ENCODE measurements at regions not wholly inside any gene's neighbourhood (a gene's known extent, or its start where the extent isn't known, plus 50 kb on each side); places are given as distances from the start of the nearest gene placed in this dataset.

GRCh38 chr17:73998249-73998648 is 205.2 kb upstream of the RPL38 start:
- ATAC-seq: 0 out of 2 replicates have a peak, but pooled peaks have one; percentile 27
- H3K27ac ChIP-seq (ENCODE audit: low read length): no peak overlapping the region
- H3K4me1 ChIP-seq (ENCODE audit: control insufficient read depth, insufficient read depth, low read length): no peaks in the 10 kb centered on the region
- peaks cover 3% of the 10 kb centered on the region; the same call in 1 of the 2 replicates for H3K27me3 ChIP-seq (ENCODE audit: control insufficient read depth, insufficient read depth, low read length)
- no peaks in the 10 kb centered on the region for H3K9me3 ChIP-seq (ENCODE audit: control insufficient read depth, insufficient read depth, low read depth, low read length)
- in situ Hi-C loops (cut with HindIII; ENCODE audit: low pct_unique_long_range_greater_than_20kb, low sequenced_read_pairs) (no loop called here), intact Hi-C loops (cut with micrococcal nuclease; ENCODE audit: unreplicated experiment) (no loop called here)
- POLR2A ChIA-PET: no interaction called here
- CTCF ChIA-PET: interaction anchor here (0.6 to 0.9 kb wide), 2 partner anchors 9 to 20 kb away, joined by 3 read pairs; no protein-coding TSS in a partner anchor
- no peaks in the 10 kb centered on the region for H3K36me3 ChIP-seq (ENCODE audit: control insufficient read depth, insufficient read depth, low read length)
- no peak for DNase-seq (ENCODE audit: low read depth, low spot score)
- H3K4me3 ChIP-seq (ENCODE audit: low read depth in 2 of 2, low read length in 2 of 2): no peak overlapping the region
- BruUV-seq (replicated peaks): no TSS peak
- no peak for TF ChIP-seq POLR2AphosphoS5 (IDR thresholded peaks at IDR 0.05; ENCODE audit: low read depth, low read length)
- TF ChIP-seq SIN3A (IDR thresholded peaks at IDR 0.05; ENCODE audit: borderline replicate concordance, insufficient read depth, low read depth, low read length): no peak

- Histone ChIP-seq H3K4me3 (ENCODE audit: low read depth in 2 of 2, low read length in 2 of 2) (no peak overlapping the region), H3K27me3 (ENCODE audit: control insufficient read depth, insufficient read depth, low read length) (peaks cover 5% of the 10 kb centered on the region; the same call in 1 of the 2 replicates), H3K27ac (ENCODE audit: low read length) (no peak overlapping the region), H3K4me1 (ENCODE audit: control insufficient read depth, insufficient read depth, low read length) (no peaks in the 10 kb centered on the region), H3K36me3 (ENCODE audit: control insufficient read depth, insufficient read depth, low read length) (no peaks in the 10 kb centered on the region), H3K9me3 (ENCODE audit: control insufficient read depth, insufficient read depth, low read depth, low read length) (no peaks in the 10 kb centered on the region)
- intact Hi-C loops (cut with micrococcal nuclease; ENCODE audit: unreplicated experiment) (no loop called here), in situ Hi-C loops (cut with HindIII; ENCODE audit: low pct_unique_long_range_greater_than_20kb, low sequenced_read_pairs) (no loop called here)
- DNase-seq (ENCODE audit: low read depth, low spot score) (peak; percentile 25), ATAC-seq (peak; percentile 97)
- TF ChIP-seq CTCF (IDR thresholded peaks at IDR 0.05) (peak; percentile 90), REST (IDR thresholded peaks at IDR 0.05; ENCODE audit: insufficient read depth in 1 of 2, low read depth in 2 of 2, low read length in 1 of 2) (no peak), SIN3A (IDR thresholded peaks at IDR 0.05; ENCODE audit: borderline replicate concordance, insufficient read depth, low read depth, low read length) (no peak), TCF7L2 (IDR thresholded peaks at IDR 0.05; ENCODE audit: low read depth, low read length) (no peak), POLR2AphosphoS5 (IDR thresholded peaks at IDR 0.05; ENCODE audit: low read depth, low read length) (no peak)
- CTCF ChIA-PET: interaction anchor here (0.9 kb wide), 1 partner anchor 20 kb away, joined by 3 read pairs; no protein-coding TSS in a partner anchor
- POLR2A ChIA-PET: no interaction called here
- BruUV-seq (replicated peaks): no TSS peak
These were observed 204.5 kb upstream of the RPL38 start for GRCh38 chr17:73998653-73999645.

Measured in Panc1 (cell line).